Epithelial cell of esophagus (primary cell): ENCODE measurements at regions not wholly inside any gene's neighbourhood (a gene's known extent, or its start where the extent isn't known, plus 50 kb on each side); places are given as distances from the start of the nearest gene placed in this dataset.
"Not testable (repeated sequence)": the region's sequence is repeated elsewhere in the genome, so short reads cannot be mapped to it uniquely, and the experiment has no call there.

ENCODE experiments used
- DNase-seq: peaks from one replicate; pipeline ENCODE4 v3.0.0; 2010; ENCODE audit warnings: low read depth
- H3K4me3 ChIP-seq: 2 replicates; pipeline ENCODE4 v1.5.1; 2011; ENCODE audit warnings: mild to moderate bottlenecking, low read length, control low read depth
- TF ChIP-seq, protein P1 (sequence below): IDR thresholded peaks from 2 replicates; pipeline ENCODE4 v1.5.1; 2011; ENCODE audit warnings: low read depth, mild to moderate bottlenecking, low read length, control low read depth, inconsistent platforms; ENCODE audit not compliant: insufficient read depth; ENCODE audit errors: missing control alignments

DNA sequence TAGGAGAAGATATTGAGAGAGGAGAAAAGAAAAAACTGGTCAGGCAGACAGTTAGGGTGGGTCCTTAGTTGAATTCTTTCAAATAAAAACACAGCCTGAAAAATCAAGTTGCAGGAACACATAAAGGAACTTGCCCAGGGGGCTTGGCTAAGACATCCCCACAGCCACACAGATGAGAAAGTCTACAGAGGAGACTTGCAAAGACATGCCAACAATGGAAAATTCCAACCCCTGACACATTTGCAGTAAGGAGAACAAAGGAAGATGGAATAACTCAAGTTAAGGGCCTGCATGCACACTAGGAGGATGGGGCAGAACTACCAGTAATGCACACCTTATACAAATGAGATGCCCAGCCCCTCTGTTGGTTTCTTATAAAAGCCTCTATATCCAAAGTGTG, 197.6 kb downstream of the CPXCR1 start:
- no peak overlapping the region for H3K4me3 ChIP-seq
- DNase-seq: peak; percentile 0
- TF ChIP-seq, protein P1, sequence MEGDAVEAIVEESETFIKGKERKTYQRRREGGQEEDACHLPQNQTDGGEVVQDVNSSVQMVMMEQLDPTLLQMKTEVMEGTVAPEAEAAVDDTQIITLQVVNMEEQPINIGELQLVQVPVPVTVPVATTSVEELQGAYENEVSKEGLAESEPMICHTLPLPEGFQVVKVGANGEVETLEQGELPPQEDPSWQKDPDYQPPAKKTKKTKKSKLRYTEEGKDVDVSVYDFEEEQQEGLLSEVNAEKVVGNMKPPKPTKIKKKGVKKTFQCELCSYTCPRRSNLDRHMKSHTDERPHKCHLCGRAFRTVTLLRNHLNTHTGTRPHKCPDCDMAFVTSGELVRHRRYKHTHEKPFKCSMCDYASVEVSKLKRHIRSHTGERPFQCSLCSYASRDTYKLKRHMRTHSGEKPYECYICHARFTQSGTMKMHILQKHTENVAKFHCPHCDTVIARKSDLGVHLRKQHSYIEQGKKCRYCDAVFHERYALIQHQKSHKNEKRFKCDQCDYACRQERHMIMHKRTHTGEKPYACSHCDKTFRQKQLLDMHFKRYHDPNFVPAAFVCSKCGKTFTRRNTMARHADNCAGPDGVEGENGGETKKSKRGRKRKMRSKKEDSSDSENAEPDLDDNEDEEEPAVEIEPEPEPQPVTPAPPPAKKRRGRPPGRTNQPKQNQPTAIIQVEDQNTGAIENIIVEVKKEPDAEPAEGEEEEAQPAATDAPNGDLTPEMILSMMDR: no peak

DNA sequence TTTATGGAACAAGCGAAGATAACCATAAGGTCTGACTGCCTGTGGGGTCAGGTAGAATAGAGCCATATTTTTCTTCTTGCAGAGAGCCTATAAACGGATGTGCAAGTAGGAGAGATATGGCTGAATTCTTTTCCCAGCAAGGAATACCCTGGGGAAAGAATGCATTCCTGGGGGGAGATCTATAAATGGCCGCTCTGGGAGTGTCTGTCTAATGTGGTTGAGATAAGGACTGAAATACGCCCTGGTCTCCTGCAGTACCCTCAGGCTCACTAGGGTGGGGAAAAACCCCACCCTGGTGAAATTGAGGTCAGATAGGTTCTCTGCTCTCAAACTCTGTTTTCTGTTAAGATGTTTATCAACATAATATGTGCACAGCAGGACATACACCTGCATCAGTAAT, 209.0 kb downstream of the CPXCR1 start:
- DNase-seq, H3K4me3 ChIP-seq: not testable (repeated sequence)

DNA sequence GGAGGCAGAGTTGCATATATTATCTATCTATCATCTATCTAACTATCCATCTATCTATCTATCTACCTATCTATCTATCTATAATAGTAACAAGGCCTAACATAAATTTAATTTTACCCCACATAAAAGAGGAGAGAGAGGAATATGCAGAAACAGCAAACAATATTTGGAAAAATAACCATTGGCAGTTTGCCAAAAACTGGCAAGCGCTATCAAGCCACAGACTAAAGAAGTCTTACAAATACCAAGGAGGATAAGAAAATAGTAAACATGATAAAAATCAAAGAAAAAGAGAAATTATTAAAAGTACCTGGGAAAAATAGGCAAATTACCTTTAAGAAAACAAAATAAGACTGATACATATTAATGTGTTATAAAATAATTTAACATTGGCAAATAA, 230.8 kb downstream of the CPXCR1 start:
- no peak overlapping the region for H3K4me3 ChIP-seq
- TF ChIP-seq, protein P1: no peak
- no peak for DNase-seq

DNA sequence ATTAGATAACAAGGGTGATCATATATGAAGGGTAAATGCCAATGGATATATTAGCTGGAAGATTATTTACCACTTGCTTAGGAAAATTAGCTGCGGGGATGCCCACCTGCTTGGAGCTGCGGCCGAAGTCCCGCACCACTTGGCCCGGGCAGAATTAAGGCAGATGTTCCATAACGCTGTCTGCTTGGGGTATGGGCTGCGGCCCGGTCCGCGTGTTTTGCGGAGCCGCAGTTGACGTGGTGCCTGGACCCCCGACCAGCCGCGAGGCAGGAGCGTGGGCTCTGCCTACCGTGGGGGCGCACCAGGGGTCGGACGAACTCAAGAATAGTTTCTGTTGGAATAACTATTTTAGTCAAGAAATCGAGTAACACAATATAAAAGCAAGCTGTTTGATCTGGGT, 235.2 kb downstream of the CPXCR1 start:
- TF ChIP-seq, protein P1: no peak
- no peak for DNase-seq

DNA sequence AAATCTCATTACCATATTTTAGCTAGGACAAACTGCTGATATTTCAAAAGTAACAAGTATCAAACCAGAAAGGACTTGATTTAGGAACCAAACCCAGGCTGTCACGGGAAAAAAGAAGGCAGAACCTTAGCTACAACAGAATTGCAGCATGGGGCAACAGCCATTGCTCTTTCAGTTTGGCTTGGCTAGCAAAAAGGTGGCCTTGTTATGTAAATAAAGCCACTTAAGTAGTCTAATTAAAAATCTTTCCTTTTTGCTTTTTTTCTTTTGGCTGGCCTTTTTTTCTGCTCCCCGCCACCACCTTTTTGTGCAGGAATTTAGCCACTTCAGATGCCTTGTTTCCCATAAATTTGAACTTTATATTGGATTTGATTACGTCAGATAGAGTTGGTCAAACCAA, 235.9 kb downstream of the CPXCR1 start:
- TF ChIP-seq, protein P1: no peak
- no peak overlapping the region for H3K4me3 ChIP-seq
- no peak for DNase-seq

More for the DNA sequence above, 235.2 kb downstream of the CPXCR1 start:
- H3K4me3 ChIP-seq: no peak overlapping the region

DNA sequence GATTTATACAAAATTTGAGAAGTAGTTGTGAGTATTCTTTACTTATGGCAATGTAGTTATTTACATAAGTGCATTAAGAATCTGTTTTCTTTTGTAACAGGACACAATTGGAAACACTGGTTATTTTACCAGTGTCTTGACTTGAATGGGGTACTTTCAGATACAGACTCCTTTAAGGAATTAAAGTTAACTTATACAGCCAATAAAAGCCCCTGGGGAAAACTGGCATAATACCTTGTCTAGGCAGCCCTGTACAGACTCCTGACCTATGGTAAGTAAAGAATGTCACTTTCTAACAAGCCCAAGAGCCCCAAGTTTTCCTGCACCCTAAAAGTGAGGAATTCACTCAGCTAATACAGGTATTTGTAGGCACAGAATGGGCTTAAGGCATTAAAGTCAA, 241.8 kb downstream of the CPXCR1 start:
- TF ChIP-seq, protein P1: no peak
- H3K4me3 ChIP-seq: no peak overlapping the region
- no peak for DNase-seq

DNA sequence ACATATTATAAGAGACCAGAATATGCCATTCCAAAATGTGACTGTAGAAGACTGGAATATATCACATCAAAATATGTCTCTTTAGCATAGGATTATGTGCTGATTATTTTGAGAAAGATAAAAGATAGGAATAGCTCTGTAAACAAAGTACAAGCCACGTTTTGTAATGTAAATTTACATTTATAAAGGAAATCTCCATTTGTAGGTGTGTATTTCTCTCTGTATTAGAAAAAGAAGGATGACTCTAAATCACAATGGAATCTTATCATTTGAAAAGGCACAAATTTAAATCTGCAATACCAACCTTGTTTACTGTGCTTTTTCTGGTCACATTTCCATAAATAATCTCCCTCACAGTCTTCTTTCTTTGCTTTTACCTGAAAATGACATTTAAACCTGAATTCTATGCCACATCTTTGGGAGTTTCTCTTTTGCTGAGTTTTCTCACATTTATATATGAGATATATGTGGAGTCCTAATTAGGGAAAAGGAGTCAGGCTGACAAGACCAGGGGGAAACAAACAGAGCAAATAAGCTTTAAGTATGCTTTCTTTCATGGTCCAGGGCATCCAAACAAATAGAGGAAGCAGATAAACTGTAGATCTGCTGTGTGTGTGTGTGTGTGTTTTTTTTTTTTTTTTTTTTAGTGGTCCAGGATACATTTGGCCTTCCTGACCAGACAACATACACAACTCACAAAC, 244.0 kb downstream of the CPXCR1 start:
- H3K4me3 ChIP-seq: no peak overlapping the region
- TF ChIP-seq, protein P1: no peak
- DNase-seq: no peak
